BLaER1 treated with 17β-estradiol and CSF1 and Interleukin-3, amounts not matched to agents 10 nM and 100 nM (cell line): ENCODE measurements at regions not wholly inside any gene's neighbourhood (a gene's known extent, or its start where the extent isn't known, plus 50 kb on each side); places are given as distances from the start of the nearest gene placed in this dataset.
"Not testable (repeated sequence)": the region's sequence is repeated elsewhere in the genome, so short reads cannot be mapped to it uniquely, and the experiment has no call there.

ENCODE experiments used
- H3K27ac ChIP-seq, 11 experiments: shearing (Covaris generic); formaldehyde crosslinking; 2 replicates each; pipeline ENCODE4 v1.8.1; 2022
- H3K27me3 ChIP-seq, 11 experiments: shearing (Covaris generic); formaldehyde crosslinking; 2 replicates each; pipeline ENCODE4 v1.8.1; 2022
- H3K36me3 ChIP-seq, 11 experiments: shearing (Covaris generic); formaldehyde crosslinking; 2 replicates each; pipeline ENCODE4 v1.8.1; 2022
- H3K4me1 ChIP-seq, 10 experiments: shearing (Covaris generic); formaldehyde crosslinking; 2 replicates each; pipeline ENCODE4 v1.8.1; 2022
- H3K4me2 ChIP-seq, 11 experiments: shearing (Covaris generic); formaldehyde crosslinking; 2 replicates each; pipeline ENCODE4 v1.8.1; 2022
- H3K4me3 ChIP-seq, 10 experiments: shearing (Covaris generic); formaldehyde crosslinking; 2 replicates each; pipeline ENCODE4 v1.8.1; 2022
- H3K9ac ChIP-seq, 11 experiments: shearing (Covaris generic); formaldehyde crosslinking; 2 replicates each; pipeline ENCODE4 v1.8.1; 2022
- H3K9me3 ChIP-seq, 11 experiments: shearing (Covaris generic); formaldehyde crosslinking; replicated peaks in 1 of 11; 2 replicates each; pipeline ENCODE4 v1.8.1; 2022
- H4K20me1 ChIP-seq, 11 experiments: shearing (Covaris generic); formaldehyde crosslinking; 2 replicates each; pipeline ENCODE4 v1.8.1; 2022
- Cebpa-rat ChIP-seq, 11 experiments: shearing (Covaris generic); IDR thresholded peaks; 2 replicates each; pipeline ENCODE4 v1.8.1; 2022

DNA sequence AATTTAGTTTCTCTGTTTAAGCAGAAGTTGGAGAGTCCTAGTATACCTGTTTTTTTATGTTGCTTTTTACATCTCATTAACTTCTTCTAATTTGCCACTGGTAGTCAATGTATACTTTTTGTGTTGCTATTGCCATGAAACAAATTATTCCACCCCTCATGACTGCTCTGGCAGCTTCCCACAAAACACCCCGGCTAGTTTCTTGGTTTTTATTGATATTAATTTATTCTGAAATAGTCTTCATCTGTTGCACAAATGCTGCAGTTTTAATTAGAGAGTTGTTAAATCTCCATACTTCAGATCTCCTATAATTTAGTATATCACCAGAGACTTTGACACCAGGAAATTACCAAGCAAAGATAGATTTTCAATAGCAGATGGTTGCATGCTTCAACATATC lies 1159.3 kb upstream of the PRR20A start:
- no peaks in the 10 kb centered on the region for H4K20me1 ChIP-seq
- TF ChIP-seq Cebpa-rat (IDR thresholded peaks at IDR 0.05) = no peak
- no peak overlapping the region for H3K27ac ChIP-seq
- H3K27me3 ChIP-seq = no peaks in the 10 kb centered on the region
- no peak overlapping the region for H3K9ac ChIP-seq
- H3K4me3 ChIP-seq = no peak overlapping the region
- H3K9me3 ChIP-seq = peaks cover 11 to 17% (median 14%) of the 10 kb centered on the region in 11 experiments
- H3K4me1 ChIP-seq = no peaks in the 10 kb centered on the region
- no peaks in the 10 kb centered on the region for H3K36me3 ChIP-seq
- H3K4me2 ChIP-seq = no peak overlapping the region

DNA sequence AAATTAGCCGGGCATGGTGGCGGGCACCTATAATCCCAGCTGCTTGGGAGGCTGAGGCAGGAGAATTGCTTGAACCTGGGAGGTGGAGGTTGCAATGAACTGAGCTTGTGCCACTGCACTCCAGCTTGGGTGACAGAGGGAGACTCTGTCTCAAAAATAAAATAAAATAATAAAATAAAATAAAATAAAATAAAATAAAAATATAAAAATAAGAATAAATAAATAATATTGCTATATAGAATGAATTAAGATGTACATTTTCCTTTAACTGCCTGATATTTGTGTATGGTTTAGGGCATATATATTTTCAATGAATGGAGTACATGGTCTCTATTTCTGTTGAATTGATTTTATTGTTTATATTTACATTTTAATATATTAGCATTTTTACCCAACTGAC lies 1156.7 kb upstream of the PRR20A start:
- H3K4me2 ChIP-seq, H4K20me1 ChIP-seq, H3K9me3 ChIP-seq, H3K9ac ChIP-seq, H3K27ac ChIP-seq, H3K36me3 ChIP-seq, H3K4me3 ChIP-seq, H3K27me3 ChIP-seq, H3K4me1 ChIP-seq: not testable (repeated sequence)

DNA sequence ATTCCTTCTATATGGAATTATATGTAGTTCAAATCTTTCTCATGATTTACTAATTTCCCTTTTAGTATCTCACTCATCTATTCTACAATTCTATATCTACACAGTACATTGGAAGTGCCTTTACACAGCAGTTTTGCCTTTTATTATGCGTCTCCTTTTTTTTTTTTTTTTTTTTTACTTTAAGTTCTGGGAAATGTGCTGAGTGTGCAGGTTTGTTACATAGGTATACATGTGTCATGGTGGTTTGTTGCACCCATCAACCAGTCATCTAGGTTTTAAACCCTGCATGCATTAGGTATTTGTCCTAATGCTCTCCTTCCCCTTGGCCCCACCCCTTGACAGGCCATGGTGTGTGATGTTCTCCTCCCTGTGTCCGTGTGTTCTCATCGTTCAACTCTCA lies 1150.1 kb upstream of the PRR20A start:
- Histone ChIP-seq H3K27me3 (no peaks in the 10 kb centered on the region), H3K36me3 (no peaks in the 10 kb centered on the region), H4K20me1 (no peaks in the 10 kb centered on the region), H3K4me3 (no peak overlapping the region), H3K4me1 (no peaks in the 10 kb centered on the region), H3K4me2 (no peak overlapping the region), H3K27ac (no peak overlapping the region), H3K9me3 (peaks cover 0 to 7% (median 0%) of the 10 kb centered on the region in 11 experiments; a peak in 3 of 22 replicates), H3K9ac (no peak overlapping the region)
- no peak for TF ChIP-seq Cebpa-rat (IDR thresholded peaks at IDR 0.05)

DNA sequence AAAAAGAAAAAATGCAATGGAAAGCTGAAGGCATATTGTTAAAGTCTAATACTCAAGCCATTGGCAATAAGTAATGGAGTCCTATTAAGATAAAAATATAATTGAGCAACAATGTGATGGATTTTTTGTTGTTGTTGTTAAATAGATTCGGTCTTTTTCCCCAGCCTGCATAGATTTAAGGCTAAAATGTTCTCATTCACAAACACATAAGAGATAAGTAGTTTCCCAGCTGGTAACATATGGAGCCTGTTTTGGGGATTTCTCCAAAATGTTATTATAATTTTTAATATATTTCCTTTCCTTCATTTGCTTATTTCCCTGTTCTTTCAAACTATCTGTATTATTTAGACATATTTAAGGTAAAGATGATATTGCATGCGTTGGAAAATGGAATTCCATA lies 1149.1 kb upstream of the PRR20A start:
- Histone ChIP-seq H3K4me1 (no peaks in the 10 kb centered on the region), H3K27ac (no peak overlapping the region), H3K4me2 (no peak overlapping the region), H3K36me3 (no peaks in the 10 kb centered on the region), H3K9me3 (peaks cover 0 to 3% (median 0%) of the 10 kb centered on the region in 11 experiments; a peak in 3 of 22 replicates), H3K4me3 (no peak overlapping the region), H3K9ac (no peak overlapping the region), H4K20me1 (no peaks in the 10 kb centered on the region), H3K27me3 (no peaks in the 10 kb centered on the region)
- no peak for TF ChIP-seq Cebpa-rat (IDR thresholded peaks at IDR 0.05)

DNA sequence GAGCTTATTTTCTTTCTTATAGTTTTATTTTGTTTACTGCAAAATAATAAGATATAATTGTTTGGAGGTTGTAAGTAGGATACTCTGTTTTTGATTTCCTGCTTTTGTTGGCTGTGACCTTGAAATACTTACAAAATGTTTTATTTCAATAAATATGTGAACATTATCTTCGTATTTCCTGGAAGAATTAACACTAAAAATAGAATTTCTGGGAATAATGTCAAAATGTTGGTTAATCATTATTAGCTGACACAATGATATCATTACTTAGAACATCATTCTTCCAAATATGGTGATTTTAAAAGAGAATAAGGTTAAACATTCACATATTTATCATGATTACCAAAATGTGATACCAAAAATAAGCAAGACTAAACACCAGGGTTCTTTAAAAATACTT lies 1148.6 kb upstream of the PRR20A start:
- Histone ChIP-seq H3K27ac (no peak overlapping the region), H4K20me1 (no peaks in the 10 kb centered on the region), H3K27me3 (no peaks in the 10 kb centered on the region), H3K36me3 (no peaks in the 10 kb centered on the region), H3K4me1 (no peaks in the 10 kb centered on the region), H3K9me3 (no peaks in the 10 kb centered on the region), H3K4me2 (no peak overlapping the region), H3K9ac (no peak overlapping the region), H3K4me3 (no peak overlapping the region)
- no peak for TF ChIP-seq Cebpa-rat (IDR thresholded peaks at IDR 0.05)

DNA sequence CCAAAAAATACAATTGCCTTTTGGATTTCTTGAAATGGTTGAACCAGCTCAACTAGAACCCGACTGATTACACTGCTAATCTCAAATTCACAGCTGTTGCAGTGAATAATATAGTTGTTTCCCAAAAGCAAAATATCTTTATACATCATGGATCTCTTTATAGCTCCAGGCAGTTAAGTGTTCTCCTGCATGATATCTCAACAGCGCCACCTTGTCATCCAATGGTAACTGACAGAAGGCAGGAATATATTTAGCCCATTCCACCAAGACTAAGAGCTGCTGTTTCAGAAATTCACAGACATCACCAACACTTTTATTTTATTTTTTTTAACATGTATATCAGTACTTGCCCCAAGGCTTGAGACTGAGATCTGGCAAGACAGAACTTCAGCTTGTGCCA lies 1141.0 kb upstream of the PRR20A start:
- H3K9me3 ChIP-seq = peaks cover 0 to 19% (median 0%) of the 10 kb centered on the region in 11 experiments; a peak in 6 of 22 replicates

DNA sequence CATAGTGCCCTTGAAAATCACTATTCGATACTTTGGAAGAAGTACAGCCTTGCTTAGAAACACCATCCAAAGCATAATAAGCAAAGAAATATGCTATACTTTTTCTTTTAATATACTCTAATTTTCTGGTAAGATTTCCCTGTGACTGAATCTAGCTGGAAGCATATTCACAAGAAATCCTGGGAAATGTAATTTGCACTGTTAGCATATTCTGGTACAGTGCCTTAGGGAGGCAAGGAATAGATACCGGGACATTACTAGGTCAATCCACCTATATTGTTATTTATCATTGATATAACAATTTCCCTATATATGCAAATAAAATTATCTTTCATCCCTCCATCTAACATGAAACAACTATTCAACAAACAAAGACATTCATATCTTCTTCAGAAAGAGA lies 1131.3 kb upstream of the PRR20A start:
- Histone ChIP-seq H3K36me3 (no peaks in the 10 kb centered on the region), H3K4me2 (no peak overlapping the region), H4K20me1 (no peaks in the 10 kb centered on the region), H3K4me3 (no peak overlapping the region), H3K27ac (no peak overlapping the region), H3K4me1 (no peaks in the 10 kb centered on the region), H3K27me3 (no peaks in the 10 kb centered on the region), H3K9ac (no peak overlapping the region), H3K9me3 (no peaks in the 10 kb centered on the region)
- no peak for TF ChIP-seq Cebpa-rat (IDR thresholded peaks at IDR 0.05)

More for the DNA sequence above, 1141.0 kb upstream of the PRR20A start:
- Histone ChIP-seq H3K4me2 (no peak overlapping the region), H3K27me3 (no peaks in the 10 kb centered on the region), H3K27ac (no peak overlapping the region), H3K9ac (no peak overlapping the region), H3K4me3 (no peak overlapping the region), H4K20me1 (no peaks in the 10 kb centered on the region), H3K4me1 (no peaks in the 10 kb centered on the region), H3K36me3 (no peaks in the 10 kb centered on the region)
- TF ChIP-seq Cebpa-rat (IDR thresholded peaks at IDR 0.05) = no peak

DNA sequence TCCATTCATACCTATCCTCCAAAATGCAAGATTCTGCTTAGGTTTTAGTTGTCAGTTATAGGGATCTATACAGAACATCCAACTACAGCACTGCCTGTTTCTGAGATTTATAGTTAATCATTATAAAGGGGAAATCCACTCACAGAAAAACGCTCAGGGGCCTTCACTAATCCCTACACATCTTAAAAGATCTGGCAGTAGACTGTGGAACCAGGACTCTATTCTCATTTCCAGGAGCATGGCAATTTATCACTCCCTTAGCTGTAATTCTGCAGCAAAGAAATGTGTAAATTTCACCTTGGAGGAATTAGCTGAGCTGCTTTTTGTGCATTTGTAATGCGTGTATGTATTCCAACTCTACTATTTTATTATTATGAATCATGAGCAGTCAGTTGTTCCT lies 1128.1 kb upstream of the PRR20A start:
- H3K4me2 ChIP-seq = no peak overlapping the region
- H3K27me3 ChIP-seq = no peaks in the 10 kb centered on the region
- peaks cover 0 to 14% (median 0%) of the 10 kb centered on the region in 10 experiments; a peak in 8 of 20 replicates for H3K4me1 ChIP-seq
- TF ChIP-seq Cebpa-rat (IDR thresholded peaks at IDR 0.05) = no peak
- H3K9ac ChIP-seq = no peak overlapping the region
- H3K9me3 ChIP-seq = peaks cover 0 to 5% (median 0%) of the 10 kb centered on the region in 11 experiments; a peak in 6 of 22 replicates
- H3K27ac ChIP-seq = no peak overlapping the region
- no peaks in the 10 kb centered on the region for H3K36me3 ChIP-seq
- no peaks in the 10 kb centered on the region for H4K20me1 ChIP-seq
- no peak overlapping the region for H3K4me3 ChIP-seq

DNA sequence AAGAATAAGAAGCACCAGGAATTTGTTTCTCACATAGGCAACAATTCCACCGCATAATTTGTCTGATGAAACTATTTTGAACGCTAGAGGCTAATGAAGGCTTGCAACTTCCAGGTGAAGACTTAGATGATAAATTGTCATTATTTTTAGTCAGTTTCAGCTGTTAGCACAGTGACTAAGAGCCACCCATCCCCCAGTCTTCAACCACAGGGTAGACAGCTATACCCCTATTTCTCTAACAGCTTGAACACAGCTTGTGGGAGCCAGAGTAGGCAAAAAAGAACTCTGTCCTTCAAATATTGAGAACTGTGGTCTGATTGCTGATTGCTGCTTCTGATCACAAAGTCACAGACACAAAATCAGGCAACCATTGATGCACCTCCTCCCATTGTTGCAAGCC lies 1124.8 kb upstream of the PRR20A start:
- no peaks in the 10 kb centered on the region for H4K20me1 ChIP-seq
- peak overlapping the region in 4 of 11 experiments; percentile 10 to 55 (median 16); a peak in 5 of 22 replicates for H3K4me2 ChIP-seq
- no peak for TF ChIP-seq Cebpa-rat (IDR thresholded peaks at IDR 0.05)
- H3K27ac ChIP-seq = no peak overlapping the region
- no peaks in the 10 kb centered on the region for H3K36me3 ChIP-seq
- peaks cover 6 to 35% (median 16%) of the 10 kb centered on the region in 11 experiments; a peak in 17 of 22 replicates for H3K9me3 ChIP-seq
- H3K4me1 ChIP-seq = peaks cover 0 to 28% (median 12%) of the 10 kb centered on the region in 10 experiments; a peak in 15 of 20 replicates
- no peaks in the 10 kb centered on the region for H3K27me3 ChIP-seq
- no peak overlapping the region for H3K4me3 ChIP-seq
- H3K9ac ChIP-seq = no peak overlapping the region

DNA sequence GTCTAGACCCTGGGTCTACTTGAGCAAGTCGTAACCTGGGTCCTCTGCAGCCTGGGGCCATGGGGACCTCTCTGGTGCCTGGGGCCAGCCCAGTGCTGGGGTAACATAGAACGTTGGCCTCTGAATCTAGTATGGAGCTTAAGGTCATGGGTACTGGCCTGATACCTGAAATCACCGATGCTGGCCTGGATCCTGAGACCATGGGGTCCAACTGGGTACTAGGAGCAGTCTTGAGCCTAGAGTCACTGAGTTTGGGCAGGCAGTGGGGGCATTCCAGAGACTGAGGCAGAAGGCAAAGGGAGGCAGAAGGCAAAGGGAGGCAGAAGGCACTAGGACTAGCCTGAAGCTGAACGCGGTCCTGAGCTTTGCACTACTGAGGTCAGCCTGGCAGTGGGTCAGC lies 1121.1 kb upstream of the PRR20A start:
- Histone ChIP-seq H3K4me2 (peak overlapping the region in 5 of 11 experiments; percentile 13 to 52 (median 36); a peak in 5 of 22 replicates), H3K27me3 (no peaks in the 10 kb centered on the region), H3K9me3 (peaks cover 6 to 35% (median 16%) of the 10 kb centered on the region in 11 experiments; a peak in 17 of 22 replicates), H3K27ac (peak overlapping the region in 3 of 11 experiments; percentile 14 to 37 (median 21); a peak in 4 of 22 replicates), H3K36me3 (no peaks in the 10 kb centered on the region), H3K4me1 (peaks cover 0 to 28% (median 12%) of the 10 kb centered on the region in 10 experiments; a peak in 15 of 20 replicates), H3K4me3 (peak overlapping the region in 2 of 10 experiments; percentile 13 to 19; a peak in 1 of 20 replicates), H4K20me1 (no peaks in the 10 kb centered on the region), H3K9ac (no peak overlapping the region)
- no peak for TF ChIP-seq Cebpa-rat (IDR thresholded peaks at IDR 0.05)
